DOHH2 (cell line): ENCODE measurements at regions not wholly inside any gene's neighbourhood (a gene's known extent, or its start where the extent isn't known, plus 50 kb on each side); places are given as distances from the start of the nearest gene placed in this dataset.
"Not testable (repeated sequence)": the region's sequence is repeated elsewhere in the genome, so short reads cannot be mapped to it uniquely, and the experiment has no call there.

Experiments used
- H3F3A ChIP-seq: fragments of 200-600 bp; sonication (generic), shearing (Covaris generic); 2 replicates; pipeline ENCODE4 v1.6.0; 2016; ENCODE audit warnings: antibody characterized with exemption, mild to moderate bottlenecking; ENCODE audit not compliant: control insufficient read depth, insufficient read depth
- H3K27ac ChIP-seq: fragments of 200-600 bp; sonication (generic); 2 replicates; pipeline ENCODE4 v1.5.1; 2014; ENCODE audit warnings: low read depth, mild to moderate bottlenecking, low read length, moderate library complexity
- H3K27me3 ChIP-seq: fragments of 200-600 bp; sonication (generic); 2 replicates; pipeline ENCODE4 v1.6.1; 2014; ENCODE audit warnings: mild to moderate bottlenecking, low read length, mixed read lengths; ENCODE audit not compliant: control insufficient read depth
- H3K36me3 ChIP-seq: fragments of 200-600 bp; sonication (generic); 2 replicates; pipeline ENCODE4 v1.6.1; 2014; ENCODE audit warnings: mild to moderate bottlenecking, low read length, moderate library complexity, mixed read lengths; ENCODE audit not compliant: control insufficient read depth
- H3K4me1 ChIP-seq: fragments of 200-600 bp; sonication (generic); 2 replicates; pipeline ENCODE4 v1.6.1; 2014; ENCODE audit warnings: mild to moderate bottlenecking, low read length, mixed read lengths; ENCODE audit not compliant: control insufficient read depth
- H3K4me2 ChIP-seq: fragments of 200-600 bp; sonication (generic); 2 replicates; pipeline ENCODE4 v1.6.0; 2014; ENCODE audit warnings: mild to moderate bottlenecking, low read length, moderate library complexity
- H3K4me3 ChIP-seq: fragments of 200-600 bp; sonication (generic); 2 replicates; pipeline ENCODE4 v1.5.1; 2014; ENCODE audit warnings: mild to moderate bottlenecking, low read length, mixed read lengths
- H3K79me2 ChIP-seq: fragments of 200-600 bp; sonication (generic); 2 replicates; pipeline ENCODE4 v1.6.1; 2014; ENCODE audit warnings: mild to moderate bottlenecking, low read length, mixed read lengths; ENCODE audit not compliant: control insufficient read depth
- H3K9me2 ChIP-seq: fragments of 200-600 bp; sonication (generic); replicated peaks from 2 replicates; pipeline ENCODE4 v1.6.1; 2014; ENCODE audit warnings: mild to moderate bottlenecking, low read length, mixed read lengths; ENCODE audit not compliant: control insufficient read depth
- H3K9me3 ChIP-seq: fragments of 200-600 bp; sonication (generic); 2 replicates; pipeline ENCODE4 v1.6.1; 2014; ENCODE audit warnings: antibody characterized with exemption, low read length, mixed read lengths; ENCODE audit not compliant: control insufficient read depth, insufficient read depth
- H4K20me1 ChIP-seq: fragments of 200-600 bp; sonication (generic); 2 replicates; pipeline ENCODE4 v1.6.0; 2014; ENCODE audit warnings: low read depth, mild to moderate bottlenecking, antibody characterized with exemption, low read length, moderate library complexity; ENCODE audit not compliant: control insufficient read depth, insufficient read depth
- EZH2phosphoT487 ChIP-seq: fragments of 200-600 bp; sonication (generic); IDR thresholded peaks from 2 replicates; pipeline ENCODE4 v1.6.1; 2017; ENCODE audit warnings: borderline replicate concordance, mild to moderate bottlenecking, antibody characterized with exemption, low read length, moderate library complexity, mixed read lengths
- TF ChIP-seq, protein P1 (sequence below): fragments of 200-600 bp; sonication (generic); IDR thresholded peaks from one replicate; pipeline ENCODE4 v1.5.1; 2014; ENCODE audit warnings: antibody characterized with exemption, mild to moderate bottlenecking, low read depth, low read length; ENCODE audit not compliant: poor library complexity, severe bottlenecking

DNA sequence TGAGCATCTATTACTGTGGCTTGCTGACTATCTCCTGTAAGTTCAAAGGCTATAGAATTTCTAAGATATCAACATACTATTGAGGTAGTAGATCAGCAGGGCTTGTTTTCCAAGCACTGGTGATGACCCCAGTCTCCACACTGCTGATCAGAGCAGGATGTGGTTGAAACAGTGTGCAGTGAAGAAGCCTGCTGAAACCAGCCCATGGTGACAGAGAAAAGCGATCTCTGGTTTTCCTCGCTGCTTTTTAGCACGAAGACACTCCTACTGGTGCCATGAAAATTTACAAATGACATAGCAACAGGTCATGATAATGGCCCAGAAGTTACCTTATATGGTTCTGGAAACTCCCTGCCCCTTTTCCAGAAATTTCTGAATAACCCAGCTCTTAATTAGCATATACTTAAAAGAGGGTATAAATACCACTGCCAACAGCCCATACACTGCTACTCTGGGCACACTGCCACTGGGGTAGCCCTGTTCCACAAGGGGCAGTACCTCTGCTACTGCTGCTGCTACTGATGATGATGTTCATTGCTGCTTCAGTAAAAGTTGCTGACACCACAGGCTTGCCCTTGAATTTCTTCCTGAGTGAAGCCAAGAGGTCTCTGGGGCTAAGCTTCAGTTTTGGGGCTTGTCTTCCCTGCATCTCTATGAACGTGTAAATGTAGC is 1689.5 kb upstream of the PCDH10 start:
- Histone ChIP-seq H4K20me1 (no peaks in the 10 kb centered on the region), H3K9me3 (no peaks in the 10 kb centered on the region), H3K4me3 (no peak overlapping the region), H3F3A (no peaks in the 10 kb centered on the region), H3K9me2 (no peaks in the 10 kb centered on the region), H3K27me3 (no peaks in the 10 kb centered on the region), H3K4me2 (no peak overlapping the region), H3K79me2 (no peaks in the 10 kb centered on the region), H3K36me3 (no peaks in the 10 kb centered on the region), H3K27ac (no peak overlapping the region), H3K4me1 (no peaks in the 10 kb centered on the region)
- TF ChIP-seq, protein P1, sequence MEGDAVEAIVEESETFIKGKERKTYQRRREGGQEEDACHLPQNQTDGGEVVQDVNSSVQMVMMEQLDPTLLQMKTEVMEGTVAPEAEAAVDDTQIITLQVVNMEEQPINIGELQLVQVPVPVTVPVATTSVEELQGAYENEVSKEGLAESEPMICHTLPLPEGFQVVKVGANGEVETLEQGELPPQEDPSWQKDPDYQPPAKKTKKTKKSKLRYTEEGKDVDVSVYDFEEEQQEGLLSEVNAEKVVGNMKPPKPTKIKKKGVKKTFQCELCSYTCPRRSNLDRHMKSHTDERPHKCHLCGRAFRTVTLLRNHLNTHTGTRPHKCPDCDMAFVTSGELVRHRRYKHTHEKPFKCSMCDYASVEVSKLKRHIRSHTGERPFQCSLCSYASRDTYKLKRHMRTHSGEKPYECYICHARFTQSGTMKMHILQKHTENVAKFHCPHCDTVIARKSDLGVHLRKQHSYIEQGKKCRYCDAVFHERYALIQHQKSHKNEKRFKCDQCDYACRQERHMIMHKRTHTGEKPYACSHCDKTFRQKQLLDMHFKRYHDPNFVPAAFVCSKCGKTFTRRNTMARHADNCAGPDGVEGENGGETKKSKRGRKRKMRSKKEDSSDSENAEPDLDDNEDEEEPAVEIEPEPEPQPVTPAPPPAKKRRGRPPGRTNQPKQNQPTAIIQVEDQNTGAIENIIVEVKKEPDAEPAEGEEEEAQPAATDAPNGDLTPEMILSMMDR, result no peak
- no peak for TF ChIP-seq EZH2phosphoT487

DNA sequence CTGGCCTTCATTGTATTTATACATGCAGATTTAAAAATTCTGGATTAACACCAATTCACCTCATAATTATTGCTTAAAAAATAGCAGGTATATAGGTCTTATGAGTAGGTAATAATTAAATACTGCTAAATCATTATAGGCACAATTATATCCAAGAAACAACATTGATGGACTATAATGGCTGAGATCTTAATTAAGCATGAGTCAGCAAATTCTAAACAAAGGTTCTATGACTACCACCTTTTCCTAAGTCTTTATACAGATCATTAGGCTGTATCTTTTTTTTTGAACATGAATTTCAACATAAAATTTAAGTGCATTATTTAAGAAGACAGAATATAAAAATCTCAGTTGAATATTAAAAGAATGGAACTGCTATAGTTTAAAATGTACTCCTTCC is 1678.7 kb upstream of the PCDH10 start:
- no peak overlapping the region for H3K4me3 ChIP-seq
- H3K79me2 ChIP-seq, result no peaks in the 10 kb centered on the region
- no peaks in the 10 kb centered on the region for H3F3A ChIP-seq
- no peaks in the 10 kb centered on the region for H3K9me3 ChIP-seq
- TF ChIP-seq EZH2phosphoT487, result no peak
- TF ChIP-seq, protein P1, result no peak
- no peaks in the 10 kb centered on the region for H3K36me3 ChIP-seq
- H4K20me1 ChIP-seq, result no peaks in the 10 kb centered on the region
- H3K9me2 ChIP-seq, result no peaks in the 10 kb centered on the region
- no peak overlapping the region for H3K4me2 ChIP-seq
- no peaks in the 10 kb centered on the region for H3K4me1 ChIP-seq
- no peak overlapping the region for H3K27ac ChIP-seq
- H3K27me3 ChIP-seq, result no peaks in the 10 kb centered on the region

DNA sequence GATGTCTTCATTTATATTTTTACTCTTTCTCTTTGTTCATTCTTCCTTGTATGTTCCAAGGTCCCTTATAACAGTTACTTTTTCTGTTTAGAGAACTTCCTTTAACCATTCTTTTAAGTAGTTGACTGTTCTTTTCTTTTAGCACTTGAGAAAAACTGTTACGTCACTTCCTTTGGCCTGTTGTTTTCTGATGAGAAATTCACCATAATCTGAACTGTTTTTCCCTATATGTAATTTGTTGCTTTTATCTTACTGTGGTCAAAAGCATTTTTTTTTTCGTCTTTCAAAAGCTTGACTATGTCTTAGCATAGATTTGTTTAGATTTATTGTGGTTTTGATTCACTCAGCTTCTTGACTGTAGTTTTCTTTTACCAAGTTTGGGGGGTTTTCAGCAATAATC is 1660.3 kb upstream of the PCDH10 start:
- Histone ChIP-seq H4K20me1 (no peaks in the 10 kb centered on the region), H3K27ac (no peak overlapping the region), H3K79me2 (no peaks in the 10 kb centered on the region), H3K9me3 (no peaks in the 10 kb centered on the region), H3F3A (no peaks in the 10 kb centered on the region), H3K27me3 (no peaks in the 10 kb centered on the region), H3K36me3 (no peaks in the 10 kb centered on the region), H3K4me3 (no peak overlapping the region), H3K9me2 (no peaks in the 10 kb centered on the region), H3K4me2 (no peak overlapping the region), H3K4me1 (no peaks in the 10 kb centered on the region)
- no peak for TF ChIP-seq EZH2phosphoT487
- TF ChIP-seq, protein P1, result no peak

DNA sequence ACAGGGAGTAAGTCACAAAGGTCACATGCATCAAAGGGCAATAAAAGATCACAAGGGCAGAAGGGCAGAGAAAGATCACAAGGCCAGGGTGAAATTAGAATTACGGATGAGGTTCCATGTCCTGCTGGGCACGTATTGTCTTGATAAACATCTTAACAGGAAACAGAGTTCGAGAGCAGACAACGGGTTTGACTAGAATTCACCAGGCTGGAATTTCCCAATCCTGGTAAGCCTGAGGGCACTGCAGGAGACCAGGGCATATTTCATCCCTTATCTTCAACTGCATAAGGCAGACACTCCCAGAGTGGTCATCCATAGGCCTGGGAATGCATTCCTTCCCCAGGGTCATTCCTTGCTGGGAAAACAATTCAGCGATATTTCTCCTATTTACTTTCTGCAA is 1652.9 kb upstream of the PCDH10 start:
- not testable (repeated sequence) for H3K79me2 ChIP-seq, H4K20me1 ChIP-seq, H3K36me3 ChIP-seq, H3K4me3 ChIP-seq, H3F3A ChIP-seq, H3K4me2 ChIP-seq, H3K27me3 ChIP-seq, H3K4me1 ChIP-seq, H3K9me2 ChIP-seq, H3K27ac ChIP-seq, H3K9me3 ChIP-seq
